ENCODE measurements at regions not wholly inside any gene's neighbourhood (a gene's known extent, or its start where the extent isn't known, plus 50 kb on each side); places are given as distances from the start of the nearest gene placed in this dataset.

- TF ChIP-seq CTCF (IDR thresholded peaks at IDR 0.05; ENCODE audit: low read depth, low read length, missing control alignments): no peak
- H3K4me3 ChIP-seq (replicated peaks; ENCODE audit: low read depth, low read length): no peak overlapping the region
- DNase-seq (ENCODE audit: extremely low read depth, low read depth): no peak
Measured at GRCh38 chr5:135694906-135695305, 116.1 kb upstream of the CXCL14 start.

- no peak for DNase-seq (ENCODE audit: extremely low read depth, low read depth)
- TF ChIP-seq CTCF (IDR thresholded peaks at IDR 0.05; ENCODE audit: low read depth, low read length, missing control alignments): no peak
- H3K4me3 ChIP-seq (replicated peaks; ENCODE audit: low read depth, low read length): no peak overlapping the region
Measured at GRCh38 chr5:135694012-135694411, 115.2 kb upstream of the CXCL14 start.

- no peak for TF ChIP-seq CTCF (IDR thresholded peaks at IDR 0.05; ENCODE audit: low read depth, low read length, missing control alignments)
- DNase-seq (ENCODE audit: extremely low read depth, low read depth): no peak
- no peak overlapping the region for H3K4me3 ChIP-seq (replicated peaks; ENCODE audit: low read depth, low read length)
Measured at GRCh38 chr5:135693371-135693955, 114.7 kb upstream of the CXCL14 start.

GRCh38 chr5:135691044-135691443, 112.3 kb upstream of the CXCL14 start:
- H3K4me3 ChIP-seq (replicated peaks; ENCODE audit: low read depth, low read length): no peak overlapping the region
- TF ChIP-seq CTCF (IDR thresholded peaks at IDR 0.05; ENCODE audit: low read depth, low read length, missing control alignments): no peak
- DNase-seq (ENCODE audit: extremely low read depth, low read depth): no peak

GRCh38 chr5:135690466-135690865, 111.7 kb upstream of the CXCL14 start:
- DNase-seq (ENCODE audit: extremely low read depth, low read depth): no peak
- TF ChIP-seq CTCF (IDR thresholded peaks at IDR 0.05; ENCODE audit: low read depth, low read length, missing control alignments): no peak
- no peak overlapping the region for H3K4me3 ChIP-seq (replicated peaks; ENCODE audit: low read depth, low read length)

- H3K4me3 ChIP-seq (replicated peaks; ENCODE audit: low read depth, low read length): no peak overlapping the region
- TF ChIP-seq CTCF (IDR thresholded peaks at IDR 0.05; ENCODE audit: low read depth, low read length, missing control alignments): no peak
Measured at GRCh38 chr5:135689506-135689905, 110.7 kb upstream of the CXCL14 start.

GRCh38 chr5:135688385-135688784, 109.6 kb upstream of the CXCL14 start:
- H3K4me3 ChIP-seq (replicated peaks; ENCODE audit: low read depth, low read length): no peak overlapping the region
- TF ChIP-seq CTCF (IDR thresholded peaks at IDR 0.05; ENCODE audit: low read depth, low read length, missing control alignments): no peak
- DNase-seq (ENCODE audit: extremely low read depth, low read depth): no peak

More at GRCh38 chr5:135689506-135689905, 110.7 kb upstream of the CXCL14 start:
- DNase-seq (ENCODE audit: extremely low read depth, low read depth): no peak
